ENCODE measurements at regions not wholly inside any gene's neighbourhood (a gene's known extent, or its start where the extent isn't known, plus 50 kb on each side); places are given as distances from the start of the nearest gene placed in this dataset.

- TF ChIP-seq KAT7 (CRISPR knock-in tag; IDR thresholded peaks at IDR 0.05; ENCODE audit: borderline replicate concordance), result no peak
- no peak for TF ChIP-seq CTCF (IDR thresholded peaks at IDR 0.05)
- TF ChIP-seq E2F1 (CRISPR knock-in tag; IDR thresholded peaks at IDR 0.05), result no peak
Observed at GRCh38 chr5:110869927-110870326, 131.1 kb downstream of the SLC25A46 start.
